Hypothalamus (tissue), 51 donors: ENCODE measurements at regions not wholly inside any gene's neighbourhood (a gene's known extent, or its start where the extent isn't known, plus 50 kb on each side); places are given as distances from the start of the nearest gene placed in this dataset.
A peak's percentile ranks its signal among the peaks of the same experiment; 100 is the strongest.
"Not testable (repeated sequence)": the region's sequence is repeated elsewhere in the genome, so short reads cannot be mapped to it uniquely, and the experiment has no call there.

Experiments used
- DNase-seq, 51 donors: peaks; one replicate each; lab custom pipeline; 2025; lab: John Stamatoyannopoulos, UW

GRCh38 chr1:47522935-47523834, 85.3 kb downstream of the FOXD2 start:
- DNase-seq = no peak

DNA sequence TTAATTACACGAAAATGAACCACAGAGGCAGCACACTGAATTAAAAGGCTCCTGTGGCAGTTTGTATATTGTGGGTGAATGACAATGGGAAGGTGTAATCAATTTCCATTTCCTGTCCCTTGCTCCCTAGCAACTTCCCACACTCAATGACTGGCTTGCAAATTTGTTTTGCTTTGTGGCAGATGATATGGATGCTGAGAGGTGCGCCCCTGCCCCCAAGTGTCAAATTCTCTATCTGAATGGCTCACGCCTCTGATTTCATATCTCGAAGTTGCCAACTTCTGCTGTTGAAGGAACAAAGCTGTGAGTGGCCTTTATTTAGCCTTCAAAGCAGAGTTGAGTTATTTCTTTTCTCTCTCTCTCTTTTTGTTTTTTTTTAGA, 86.0 kb downstream of the FOXD2 start:
- DNase-seq = no peak

DNA sequence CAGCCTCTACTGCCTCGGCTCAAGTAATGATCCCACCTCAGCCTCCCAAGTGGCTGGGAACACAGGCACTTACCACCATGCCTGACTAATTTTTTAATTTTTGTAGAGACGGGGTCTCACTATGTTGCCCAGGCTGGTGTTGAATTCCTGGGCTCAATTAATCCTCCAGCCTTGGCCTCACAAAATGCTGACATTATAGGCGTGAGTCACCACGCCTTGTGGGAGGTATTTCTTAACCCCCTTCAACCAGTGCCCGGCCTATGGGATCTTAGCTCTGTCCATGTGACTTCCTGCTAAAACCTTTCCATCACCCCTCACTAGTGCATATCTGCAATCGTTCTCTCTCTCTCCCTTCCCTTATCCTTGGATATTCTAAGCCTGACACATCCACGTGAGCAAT, 86.4 kb downstream of the FOXD2 start:
- no peak for DNase-seq

DNA sequence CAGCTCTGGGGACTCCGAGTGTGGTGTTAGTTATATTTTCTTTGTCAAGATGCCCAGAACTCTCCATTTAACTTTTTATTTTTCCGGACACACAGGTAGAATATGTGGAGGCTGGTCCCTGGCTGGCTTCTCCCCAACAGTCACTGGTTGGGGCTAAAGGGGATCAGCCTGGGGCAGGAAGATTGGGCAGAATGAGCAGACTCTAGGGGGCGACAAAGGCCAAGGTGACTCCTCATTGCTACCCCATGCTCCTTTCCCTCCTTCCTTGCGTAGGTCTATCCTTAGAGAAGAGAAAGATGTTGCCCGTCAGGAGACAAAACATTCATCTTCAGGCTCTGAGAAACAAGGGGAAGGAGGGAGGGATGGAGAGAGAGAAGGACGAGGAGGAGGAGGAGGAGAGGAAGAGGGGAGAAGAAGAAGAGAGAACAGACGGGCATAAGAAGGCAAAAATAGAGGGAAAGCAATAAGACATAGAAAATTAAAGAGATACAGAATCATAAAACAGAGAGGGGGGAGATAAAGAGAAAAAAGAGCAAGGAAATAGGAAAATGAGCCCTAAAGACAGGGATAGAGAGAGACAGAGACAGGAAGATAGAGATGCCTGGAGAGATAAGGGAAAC, 89.9 kb downstream of the FOXD2 start:
- peak in 1 of 51 donors; percentile 2 for DNase-seq

DNA sequence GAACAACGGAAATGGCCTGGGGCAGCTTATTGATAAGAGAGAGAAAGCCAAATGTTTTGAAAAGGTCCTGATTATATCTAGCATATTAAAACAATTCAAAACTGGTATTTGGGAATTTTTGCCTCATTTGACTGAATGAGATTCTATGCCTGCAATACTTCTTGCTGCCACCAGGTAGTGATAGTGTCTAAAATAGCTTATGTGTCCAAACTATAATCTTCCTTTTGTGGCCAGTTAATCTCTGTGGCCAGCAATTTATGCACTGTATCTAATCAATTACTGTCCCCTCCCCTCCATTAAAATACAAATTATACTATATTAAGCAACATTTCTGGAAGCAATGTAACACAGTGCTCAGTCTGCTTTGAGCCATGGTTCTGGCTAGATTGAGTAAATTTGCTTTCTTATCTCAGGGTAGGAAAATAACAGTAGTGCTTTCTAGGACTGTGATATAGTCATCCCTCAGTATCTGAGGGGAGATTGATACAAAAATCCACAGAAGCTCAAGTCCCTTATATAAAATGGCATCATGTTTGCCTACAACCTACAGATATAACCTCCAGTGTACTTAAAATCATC, 91.8 kb downstream of the FOXD2 start:
- no peak for DNase-seq

- DNase-seq = peak in 26 of 51 donors; percentile 10 to 64 (median 40)
Measured at GRCh38 chr1:47532921-47533792, 95.3 kb downstream of the FOXD2 start.

GRCh38 chr1:47533793-47534328, 96.0 kb downstream of the FOXD2 start:
- DNase-seq = no peak

GRCh38 chr1:47534436-47534835, 96.6 kb downstream of the FOXD2 start:
- DNase-seq = peak in 1 of 51 donors; percentile 16

- no peak for DNase-seq
Measured at GRCh38 chr1:47536646-47537118, 98.8 kb downstream of the FOXD2 start.

DNA sequence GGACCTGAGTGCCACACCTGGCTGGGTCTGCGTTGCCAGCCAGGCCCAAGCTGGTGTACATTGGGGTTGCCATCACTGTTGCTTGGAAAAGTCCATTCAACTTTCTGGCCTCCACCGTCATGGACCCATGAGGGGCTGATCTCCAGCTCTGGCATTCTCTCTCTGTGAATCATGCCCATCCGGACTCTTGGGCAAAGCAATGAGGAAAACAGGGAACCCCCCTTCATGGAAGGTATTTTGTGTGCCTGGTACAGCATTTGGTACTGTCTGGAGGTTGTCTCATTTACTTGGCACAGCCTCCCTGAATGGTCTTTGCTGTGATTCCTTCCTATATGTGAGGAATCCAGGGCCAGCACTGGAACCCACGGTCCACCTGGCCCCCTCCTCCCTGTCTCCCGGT, 99.4 kb downstream of the FOXD2 start:
- DNase-seq = no peak

DNA sequence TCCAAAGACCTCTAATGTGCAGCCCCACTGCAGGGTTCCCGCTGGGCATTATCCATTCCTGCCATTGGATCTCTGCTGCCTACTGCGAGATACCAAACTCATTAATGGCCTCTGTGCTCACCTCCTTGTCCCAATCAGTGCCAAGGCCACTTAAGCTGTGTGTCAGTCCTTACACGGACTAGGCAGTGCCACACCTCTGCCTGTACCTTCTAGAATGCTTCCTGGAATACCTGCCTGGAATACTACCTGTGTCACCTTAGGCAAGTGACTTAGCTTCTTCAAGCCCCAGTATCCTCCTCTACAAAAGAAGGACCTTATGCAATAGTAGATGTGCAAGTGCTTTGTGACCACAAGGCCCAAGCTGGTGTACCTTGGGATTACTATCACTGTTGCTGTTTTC, 100.1 kb downstream of the FOXD2 start:
- no peak for DNase-seq

DNA sequence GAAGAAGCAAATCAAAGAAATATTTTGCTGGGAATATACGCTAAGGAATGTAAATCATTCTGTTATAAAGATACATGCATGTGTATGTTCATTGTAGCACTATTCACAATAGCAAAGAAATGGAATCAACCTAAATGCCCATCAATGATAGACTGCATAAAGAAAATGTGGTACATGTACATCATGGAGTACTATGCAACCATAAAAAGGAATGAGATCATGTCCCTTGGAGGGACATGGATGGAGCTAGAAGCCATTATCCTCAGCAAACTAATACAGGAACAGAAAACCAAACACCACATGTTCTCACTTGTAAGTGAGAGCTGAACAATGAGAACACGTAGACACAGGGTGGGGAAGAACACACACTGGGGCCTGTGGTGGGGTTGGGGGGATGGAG, 100.7 kb downstream of the FOXD2 start:
- not testable (repeated sequence) for DNase-seq

- DNase-seq = not testable (repeated sequence)
Measured at GRCh38 chr1:47541705-47542104, 103.9 kb downstream of the FOXD2 start.

DNA sequence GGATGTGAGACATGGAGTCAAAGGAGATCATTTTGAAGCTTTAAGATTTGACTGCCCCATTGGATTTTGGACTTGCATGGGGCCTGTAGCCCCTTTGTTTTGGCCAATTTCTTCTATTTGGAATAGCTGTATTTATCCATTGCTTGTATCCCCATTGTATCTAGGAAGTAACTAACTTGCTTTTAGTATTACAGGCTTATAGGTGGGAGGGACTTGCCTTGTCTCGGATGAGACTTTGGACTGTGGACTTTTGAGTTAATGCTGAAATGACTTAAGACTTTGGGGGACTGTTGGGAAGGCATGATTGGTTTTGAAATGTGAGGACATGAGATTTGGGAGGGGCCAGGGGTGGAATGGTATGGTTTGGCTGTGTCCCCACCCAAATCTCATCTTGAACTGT, 105.2 kb downstream of the FOXD2 start:
- DNase-seq = not testable (repeated sequence)

DNA sequence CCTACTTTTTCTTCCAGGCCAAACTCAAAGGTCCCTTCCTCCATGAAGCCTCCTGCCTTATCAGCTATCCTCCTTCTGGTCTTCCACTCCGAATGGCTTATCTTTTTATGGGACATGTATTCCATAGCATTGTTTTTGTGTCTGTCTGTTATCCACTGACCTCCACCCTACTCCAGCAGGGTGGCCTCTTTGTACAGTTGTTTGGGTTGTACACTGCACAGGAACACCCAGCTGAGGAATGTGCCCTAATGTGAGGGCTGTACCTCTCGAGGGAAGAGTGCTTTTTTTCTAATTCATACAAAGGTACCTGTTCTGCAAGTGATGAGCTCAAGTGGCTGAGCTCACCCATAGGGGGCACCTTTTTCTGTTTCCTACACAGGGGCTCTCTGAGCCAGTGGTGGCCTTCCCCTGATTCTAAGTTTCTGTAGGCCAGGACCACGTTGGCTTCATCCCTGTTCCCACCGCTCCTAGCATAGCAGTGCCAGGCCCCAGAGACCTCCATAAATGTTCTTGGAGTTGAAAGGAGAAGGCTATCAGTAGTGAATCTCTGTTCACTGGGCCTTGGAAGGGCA, 108.2 kb downstream of the FOXD2 start:
- no peak for DNase-seq

- no peak for DNase-seq
Measured at GRCh38 chr1:47547753-47548573, 110.1 kb downstream of the FOXD2 start.

GRCh38 chr1:47548637-47549036, 110.8 kb downstream of the FOXD2 start:
- no peak for DNase-seq

GRCh38 chr1:47549532-47549931, 111.7 kb downstream of the FOXD2 start:
- DNase-seq = no peak

GRCh38 chr1:47550929-47551328, 113.1 kb downstream of the FOXD2 start:
- DNase-seq = no peak
